Thyroid gland (tissue), 4 donors: ENCODE measurements at regions not wholly inside any gene's neighbourhood (a gene's known extent, or its start where the extent isn't known, plus 50 kb on each side); places are given as distances from the start of the nearest gene placed in this dataset.

ENCODE experiments used
- CTCF ChIP-seq, 6 experiments: fragments of 200-600 bp in 3 of 6; fragments of 450-650 bp in 3 of 6; sonication (generic) in 3 of 6; IDR thresholded peaks; one replicate each; pipeline ENCODE4 v1.5.1; 2016 to 2019; ENCODE audit warnings: antibody characterized with exemption in 6 of 6, mild to moderate bottlenecking in 2 of 6, inconsistent platforms in 1 of 6, moderate library complexity in 1 of 6
- POLR2A ChIP-seq, 2 donors: fragments of 450-650 bp; IDR thresholded peaks; one replicate each; pipeline ENCODE4 v1.6.1; 2017; ENCODE audit warnings: antibody characterized with exemption in 2 of 2, mild to moderate bottlenecking in 2 of 2, moderate library complexity in 1 of 2

GRCh38 chr1:48071513-48071912, 74.3 kb upstream of the TRABD2B start:
- no peak for TF ChIP-seq CTCF (IDR thresholded peaks at IDR 0.05)
- TF ChIP-seq POLR2A (IDR thresholded peaks at IDR 0.05) = no peak
